ENCODE measurements at regions not wholly inside any gene's neighbourhood (a gene's known extent, or its start where the extent isn't known, plus 50 kb on each side); places are given as distances from the start of the nearest gene placed in this dataset.

DNA sequence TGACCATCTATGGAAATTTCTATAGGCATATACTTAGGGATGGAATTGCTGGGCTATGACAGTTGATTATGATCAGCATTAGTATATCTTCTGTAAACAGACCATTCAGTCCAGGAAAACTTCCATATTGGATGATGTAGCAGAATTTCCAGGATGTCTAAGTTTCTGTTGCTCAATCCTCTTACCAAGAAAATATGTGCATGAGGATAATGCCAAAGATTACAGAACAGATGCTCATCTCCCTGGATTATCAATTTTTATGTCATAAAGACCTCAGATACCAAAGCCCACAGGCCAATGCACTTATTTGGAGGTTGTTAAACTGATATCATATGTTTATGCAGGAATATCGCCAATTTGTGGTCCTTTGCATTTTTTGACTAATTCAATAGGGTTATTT lies 354.4 kb upstream of the FLRT2 start:
- no peak for DNase-seq
- no CpG with 5 or more reads among the region's 1 CpG for WGBS (ENCODE audit: insufficient coverage)
- no peak overlapping the region for H3K27ac Mint-ChIP-seq
- peaks cover 4 to 23% (median 15%) of the 10 kb centered on the region in 3 donors for H3K9me3 Mint-ChIP-seq
- H3K27me3 Mint-ChIP-seq, result no peaks in the 10 kb centered on the region
- H3K36me3 Mint-ChIP-seq, result no peaks in the 10 kb centered on the region
- no peak overlapping the region for H3K4me3 Mint-ChIP-seq
- CTCF ChIA-PET, result no interaction called here
- H3K4me3 ChIP-seq (ENCODE audit: control insufficient read depth in 1 of 2, extremely low read depth in 1 of 2, low read length in 1 of 2), result no peak overlapping the region
- POLR2A ChIA-PET, result no interaction called here
- H3K27ac ChIP-seq (ENCODE audit: low read length), result no peak overlapping the region
- H3K4me1 ChIP-seq (ENCODE audit: control insufficient read depth in 1 of 2, extremely low read depth in 1 of 2, insufficient read depth in 2 of 2, low read length in 2 of 2), result no peaks in the 10 kb centered on the region
- H3K4me1 Mint-ChIP-seq, result no peaks in the 10 kb centered on the region
- ATAC-seq (replicated peaks in 1 of 4), result no peak
- H3K27me3 ChIP-seq (replicated peaks in 1 of 2; ENCODE audit: control insufficient read depth in 2 of 2, extremely low read depth in 1 of 2, insufficient read depth in 2 of 2, low read length in 1 of 2), result no peaks in the 10 kb centered on the region
- no peaks in the 10 kb centered on the region for H3K9me3 ChIP-seq
- H3K36me3 ChIP-seq (ENCODE audit: control insufficient read depth in 2 of 2, extremely low read depth in 1 of 2, insufficient read depth in 1 of 2, low read length in 1 of 2), result no peaks in the 10 kb centered on the region

DNA sequence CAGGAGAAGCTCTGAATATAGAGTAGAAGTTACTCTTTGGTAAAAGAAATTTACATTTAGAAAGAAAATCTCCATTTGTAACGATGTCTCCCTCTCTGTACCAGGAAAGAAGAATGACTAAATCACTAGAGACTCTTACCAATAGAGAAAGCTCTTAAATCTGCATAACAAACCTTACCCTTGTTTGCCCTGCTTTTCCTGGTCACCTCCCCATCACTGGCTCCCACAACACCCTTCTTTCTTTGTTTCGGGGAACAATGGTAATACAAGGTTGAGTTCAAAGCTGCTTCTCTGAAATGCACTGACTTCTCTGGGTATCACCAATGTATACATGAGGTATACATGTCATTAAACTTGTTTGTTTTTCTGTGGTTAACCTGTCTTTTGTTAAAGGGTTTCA lies 351.1 kb upstream of the FLRT2 start:
- no peak overlapping the region for H3K4me3 Mint-ChIP-seq
- Histone ChIP-seq H3K36me3 (ENCODE audit: control insufficient read depth in 2 of 2, extremely low read depth in 1 of 2, insufficient read depth in 1 of 2, low read length in 1 of 2) (no peaks in the 10 kb centered on the region), H3K27ac (ENCODE audit: low read length) (no peak overlapping the region), H3K9me3 (no peaks in the 10 kb centered on the region), H3K27me3 (replicated peaks in 1 of 2; ENCODE audit: control insufficient read depth in 2 of 2, extremely low read depth in 1 of 2, insufficient read depth in 2 of 2, low read length in 1 of 2) (no peaks in the 10 kb centered on the region), H3K4me1 (ENCODE audit: control insufficient read depth in 1 of 2, extremely low read depth in 1 of 2, insufficient read depth in 2 of 2, low read length in 2 of 2) (no peaks in the 10 kb centered on the region), H3K4me3 (ENCODE audit: control insufficient read depth in 1 of 2, extremely low read depth in 1 of 2, low read length in 1 of 2) (no peak overlapping the region)
- ChIA-PET CTCF (no interaction called here), POLR2A (no interaction called here)
- H3K36me3 Mint-ChIP-seq, result no peaks in the 10 kb centered on the region
- peaks cover 7 to 23% (median 9%) of the 10 kb centered on the region in 3 donors for H3K9me3 Mint-ChIP-seq
- no peaks in the 10 kb centered on the region for H3K4me1 Mint-ChIP-seq
- H3K27ac Mint-ChIP-seq, result no peak overlapping the region
- no CpG with 5 or more reads among the region's 2 CpGs for WGBS (ENCODE audit: insufficient coverage)
- no peak for DNase-seq
- H3K27me3 Mint-ChIP-seq, result no peaks in the 10 kb centered on the region
- ATAC-seq (replicated peaks in 1 of 4), result no peak

DNA sequence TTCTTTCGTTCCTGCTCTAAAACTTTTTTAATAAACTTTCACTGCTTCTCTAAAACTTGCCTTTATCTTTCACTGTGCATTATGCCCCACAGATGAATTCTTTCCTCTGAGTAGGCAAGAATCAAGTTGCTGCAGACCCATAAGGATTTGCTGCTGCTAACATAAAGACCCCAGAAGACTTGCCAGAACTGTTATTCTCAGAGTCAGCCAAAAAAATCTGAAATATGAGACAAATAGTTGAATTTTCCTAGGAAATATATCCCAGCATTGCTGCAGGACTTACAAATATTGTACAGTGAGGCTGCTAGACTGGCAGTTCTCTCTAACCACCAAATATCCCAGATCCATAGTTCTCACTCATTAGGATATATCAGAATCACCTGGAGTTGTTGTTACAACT lies 349.1 kb upstream of the FLRT2 start:
- 80% methylated on average over 1 of the region's 1 CpG for WGBS (ENCODE audit: insufficient coverage)
- Histone ChIP-seq H3K27me3 (replicated peaks in 1 of 2; ENCODE audit: control insufficient read depth in 2 of 2, extremely low read depth in 1 of 2, insufficient read depth in 2 of 2, low read length in 1 of 2) (no peaks in the 10 kb centered on the region), H3K4me1 (ENCODE audit: control insufficient read depth in 1 of 2, extremely low read depth in 1 of 2, insufficient read depth in 2 of 2, low read length in 2 of 2) (no peaks in the 10 kb centered on the region), H3K9me3 (no peaks in the 10 kb centered on the region), H3K36me3 (ENCODE audit: control insufficient read depth in 2 of 2, extremely low read depth in 1 of 2, insufficient read depth in 1 of 2, low read length in 1 of 2) (no peaks in the 10 kb centered on the region), H3K27ac (ENCODE audit: low read length) (no peak overlapping the region), H3K4me3 (ENCODE audit: control insufficient read depth in 1 of 2, extremely low read depth in 1 of 2, low read length in 1 of 2) (no peak overlapping the region)
- DNase-seq, result no peak
- Mint-ChIP-seq H3K9me3 (peaks cover 4 to 20% (median 7%) of the 10 kb centered on the region in 3 donors), H3K27me3 (no peaks in the 10 kb centered on the region), H3K36me3 (no peaks in the 10 kb centered on the region), H3K4me1 (no peaks in the 10 kb centered on the region), H3K27ac (no peak overlapping the region), H3K4me3 (no peak overlapping the region)
- CTCF ChIA-PET, result no interaction called here
- no peak for ATAC-seq (replicated peaks in 1 of 4)
- POLR2A ChIA-PET, result no interaction called here

DNA sequence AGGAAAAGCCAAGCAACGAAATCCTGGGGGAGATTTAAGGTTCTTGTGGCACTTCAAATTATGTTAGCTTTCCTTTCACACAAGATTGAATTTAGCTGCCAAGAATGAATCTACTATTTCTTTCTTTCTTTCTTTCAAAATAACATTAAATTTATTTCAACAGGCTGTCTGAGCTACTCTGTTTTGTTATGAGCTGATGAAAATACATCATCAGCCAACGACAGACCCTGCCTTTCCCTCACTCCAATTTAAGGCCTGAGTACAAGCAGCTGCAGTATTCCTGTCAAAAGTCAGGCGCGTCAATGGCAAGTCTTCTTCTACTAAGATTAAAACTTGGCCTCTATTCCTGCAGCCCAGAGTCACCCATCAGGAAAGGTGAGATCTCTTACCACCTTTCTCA lies 347.7 kb upstream of the FLRT2 start:
- no peak overlapping the region for H3K27ac Mint-ChIP-seq
- DNase-seq, result no peak
- no peaks in the 10 kb centered on the region for H3K4me1 ChIP-seq (ENCODE audit: control insufficient read depth in 1 of 2, extremely low read depth in 1 of 2, insufficient read depth in 2 of 2, low read length in 2 of 2)
- H3K27me3 ChIP-seq (replicated peaks in 1 of 2; ENCODE audit: control insufficient read depth in 2 of 2, extremely low read depth in 1 of 2, insufficient read depth in 2 of 2, low read length in 1 of 2), result no peaks in the 10 kb centered on the region
- H3K9me3 Mint-ChIP-seq, result peaks cover 2 to 14% (median 7%) of the 10 kb centered on the region in 3 donors
- H3K36me3 Mint-ChIP-seq, result no peaks in the 10 kb centered on the region
- no peaks in the 10 kb centered on the region for H3K36me3 ChIP-seq (ENCODE audit: control insufficient read depth in 2 of 2, extremely low read depth in 1 of 2, insufficient read depth in 1 of 2, low read length in 1 of 2)
- H3K27me3 Mint-ChIP-seq, result no peaks in the 10 kb centered on the region
- CTCF ChIA-PET, result no interaction called here
- H3K27ac ChIP-seq (ENCODE audit: low read length), result no peak overlapping the region
- no peak for ATAC-seq (replicated peaks in 1 of 4)
- H3K4me3 ChIP-seq (ENCODE audit: control insufficient read depth in 1 of 2, extremely low read depth in 1 of 2, low read length in 1 of 2), result no peak overlapping the region
- no peaks in the 10 kb centered on the region for H3K9me3 ChIP-seq
- POLR2A ChIA-PET, result no interaction called here
- no peak overlapping the region for H3K4me3 Mint-ChIP-seq
- H3K4me1 Mint-ChIP-seq, result no peaks in the 10 kb centered on the region
- WGBS (ENCODE audit: insufficient coverage), result no CpG with 5 or more reads among the region's 4 CpGs

DNA sequence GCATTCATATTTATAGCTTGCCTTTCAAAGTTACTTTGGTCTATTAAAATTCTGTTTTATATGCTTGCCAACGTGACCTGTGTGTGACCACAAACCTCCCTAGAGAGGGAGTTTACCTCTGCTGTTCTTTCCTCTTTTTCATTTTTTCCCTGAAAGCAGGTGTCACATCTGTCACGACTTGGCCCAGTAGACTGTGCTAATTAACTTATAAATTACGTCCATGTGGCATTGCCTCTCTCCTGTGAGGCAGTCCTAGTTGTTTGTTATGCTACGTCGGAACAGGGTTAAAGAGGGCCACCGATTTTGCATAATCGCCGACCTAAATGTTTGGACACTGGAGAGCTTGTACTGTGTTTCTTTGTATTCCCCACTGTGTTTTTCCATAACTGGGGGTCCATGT lies 343.9 kb upstream of the FLRT2 start:
- no peak for DNase-seq
- peaks cover 2 to 21% (median 7%) of the 10 kb centered on the region in 3 donors for H3K9me3 Mint-ChIP-seq
- Histone ChIP-seq H3K27me3 (replicated peaks in 1 of 2; ENCODE audit: control insufficient read depth in 2 of 2, extremely low read depth in 1 of 2, insufficient read depth in 2 of 2, low read length in 1 of 2) (no peaks in the 10 kb centered on the region), H3K4me1 (ENCODE audit: control insufficient read depth in 1 of 2, extremely low read depth in 1 of 2, insufficient read depth in 2 of 2, low read length in 2 of 2) (no peaks in the 10 kb centered on the region), H3K4me3 (ENCODE audit: control insufficient read depth in 1 of 2, extremely low read depth in 1 of 2, low read length in 1 of 2) (no peak overlapping the region), H3K36me3 (ENCODE audit: control insufficient read depth in 2 of 2, extremely low read depth in 1 of 2, insufficient read depth in 1 of 2, low read length in 1 of 2) (no peaks in the 10 kb centered on the region), H3K9me3 (no peaks in the 10 kb centered on the region), H3K27ac (ENCODE audit: low read length) (no peak overlapping the region)
- no peak overlapping the region for H3K27ac Mint-ChIP-seq
- H3K4me1 Mint-ChIP-seq, result no peaks in the 10 kb centered on the region
- H3K36me3 Mint-ChIP-seq, result no peaks in the 10 kb centered on the region
- ATAC-seq (replicated peaks in 1 of 4), result no peak
- ChIA-PET CTCF (no interaction called here), POLR2A (no interaction called here)
- no peak overlapping the region for H3K4me3 Mint-ChIP-seq
- 75% methylated on average over 7 of the region's 8 CpGs for WGBS (ENCODE audit: insufficient coverage)
- no peaks in the 10 kb centered on the region for H3K27me3 Mint-ChIP-seq

DNA sequence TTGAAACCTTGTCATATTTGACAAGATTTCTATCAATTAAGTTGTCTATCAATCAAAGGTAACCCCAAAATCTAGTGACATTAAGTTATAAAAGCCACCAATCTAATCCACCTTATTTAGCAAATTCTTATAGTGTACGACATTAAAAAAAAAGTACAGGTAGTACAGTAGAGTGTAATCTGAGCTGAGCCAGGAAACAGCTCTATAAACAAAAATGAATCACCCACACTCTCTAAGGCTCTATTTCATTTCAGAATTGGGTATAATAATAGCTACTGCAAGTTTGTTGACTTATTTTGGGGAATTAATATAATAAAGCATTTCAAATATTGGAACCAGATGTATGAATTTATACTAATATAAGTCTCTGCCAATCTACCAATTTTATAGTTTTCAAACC lies 342.4 kb upstream of the FLRT2 start:
- Mint-ChIP-seq H3K4me3 (no peak overlapping the region), H3K27ac (no peak overlapping the region), H3K36me3 (no peaks in the 10 kb centered on the region), H3K4me1 (no peaks in the 10 kb centered on the region), H3K9me3 (peaks cover 2 to 21% (median 4%) of the 10 kb centered on the region in 3 donors), H3K27me3 (no peaks in the 10 kb centered on the region)
- POLR2A ChIA-PET, result no interaction called here
- DNase-seq, result no peak
- ATAC-seq (replicated peaks in 1 of 4), result no peak
- CTCF ChIA-PET, result no interaction called here
- no peak overlapping the region for H3K4me3 ChIP-seq (ENCODE audit: control insufficient read depth in 1 of 2, extremely low read depth in 1 of 2, low read length in 1 of 2)
- H3K9me3 ChIP-seq, result no peaks in the 10 kb centered on the region
- WGBS (ENCODE audit: insufficient coverage), result no CpG with 5 or more reads among the region's 1 CpG
- H3K27me3 ChIP-seq (replicated peaks in 1 of 2; ENCODE audit: control insufficient read depth in 2 of 2, extremely low read depth in 1 of 2, insufficient read depth in 2 of 2, low read length in 1 of 2), result no peaks in the 10 kb centered on the region
- H3K4me1 ChIP-seq (ENCODE audit: control insufficient read depth in 1 of 2, extremely low read depth in 1 of 2, insufficient read depth in 2 of 2, low read length in 2 of 2), result no peaks in the 10 kb centered on the region
- H3K27ac ChIP-seq (ENCODE audit: low read length), result no peak overlapping the region
- no peaks in the 10 kb centered on the region for H3K36me3 ChIP-seq (ENCODE audit: control insufficient read depth in 2 of 2, extremely low read depth in 1 of 2, insufficient read depth in 1 of 2, low read length in 1 of 2)

DNA sequence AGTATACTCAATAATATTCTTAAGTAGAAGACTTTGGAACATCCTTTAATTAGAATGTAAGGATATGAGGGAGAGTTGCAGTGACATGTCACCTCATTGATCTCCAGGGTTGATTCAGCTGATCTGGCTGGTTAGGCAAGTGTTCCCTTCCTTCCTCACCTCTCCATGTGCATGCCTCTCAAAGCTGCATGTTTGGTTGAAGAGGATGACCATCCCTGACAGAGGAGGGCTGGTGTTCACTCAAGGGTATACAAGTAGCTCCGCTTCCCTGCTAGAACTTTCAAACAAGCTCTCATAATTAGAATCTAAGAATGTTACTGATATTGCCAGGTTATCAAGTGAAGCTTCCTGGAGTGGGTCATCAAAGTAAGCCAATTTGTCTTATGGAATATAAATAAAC lies 341.1 kb upstream of the FLRT2 start:
- no CpG with 5 or more reads among the region's 1 CpG for WGBS (ENCODE audit: insufficient coverage)
- no peak for DNase-seq
- Mint-ChIP-seq H3K4me1 (no peaks in the 10 kb centered on the region), H3K36me3 (no peaks in the 10 kb centered on the region), H3K27ac (no peak overlapping the region), H3K4me3 (no peak overlapping the region), H3K9me3 (peaks cover 5 to 24% (median 6%) of the 10 kb centered on the region in 3 donors), H3K27me3 (no peaks in the 10 kb centered on the region)
- Histone ChIP-seq H3K36me3 (ENCODE audit: control insufficient read depth in 2 of 2, extremely low read depth in 1 of 2, insufficient read depth in 1 of 2, low read length in 1 of 2) (no peaks in the 10 kb centered on the region), H3K9me3 (no peaks in the 10 kb centered on the region), H3K27me3 (replicated peaks in 1 of 2; ENCODE audit: control insufficient read depth in 2 of 2, extremely low read depth in 1 of 2, insufficient read depth in 2 of 2, low read length in 1 of 2) (no peaks in the 10 kb centered on the region), H3K4me1 (ENCODE audit: control insufficient read depth in 1 of 2, extremely low read depth in 1 of 2, insufficient read depth in 2 of 2, low read length in 2 of 2) (no peaks in the 10 kb centered on the region), H3K27ac (ENCODE audit: low read length) (no peak overlapping the region), H3K4me3 (ENCODE audit: control insufficient read depth in 1 of 2, extremely low read depth in 1 of 2, low read length in 1 of 2) (no peak overlapping the region)
- ATAC-seq (replicated peaks in 1 of 4), result no peak
- CTCF ChIA-PET, result no interaction called here
- POLR2A ChIA-PET, result interaction anchor here in 1 of 2 donors (0.5 to 0.7 kb wide), 2 partner anchors 16 to 31 kb away, joined by 3 to 4 read pairs; no protein-coding TSS in a partner anchor
